MCF 10A (cell line): ENCODE measurements at regions not wholly inside any gene's neighbourhood (a gene's known extent, or its start where the extent isn't known, plus 50 kb on each side); places are given as distances from the start of the nearest gene placed in this dataset.

ENCODE experiments used
- BruUV-seq: library from RNA; stranded (reverse); fragments of 400-500 nt; replicated peaks from 2 replicates; lab custom pipeline; 2021; lab: Mats Ljungman, UMichigan
- CTCF ChIA-PET: fragments of 300-600 bp; sonication (Branson Sonifier 250); formaldehyde crosslinking; extraction: SDS; loops from one replicate; lab custom pipeline; 2021; ENCODE audit warnings: antibody characterized with exemption, inconsistent platforms; lab: Yijun Ruan, JAX
- POLR2A ChIA-PET: fragments of 300-600, 350-650 bp; sonication (Branson Sonifier 250); formaldehyde crosslinking; extraction: SDS; loops from one replicate; lab custom pipeline; 2020; ENCODE audit warnings: antibody characterized with exemption, inconsistent platforms; lab: Yijun Ruan, JAX
- DNase-seq: peaks from one replicate; pipeline ENCODE4 v3.0.0-alpha.2; 2018; ENCODE audit not compliant: unreplicated experiment
- H3K27ac Mint-ChIP-seq: one replicate; pipeline ENCODE4 v1.8.0; 2022; ENCODE audit warnings: mild to moderate bottlenecking, low read depth, mixed read lengths; ENCODE audit not compliant: unreplicated experiment
- H3K27me3 Mint-ChIP-seq: one replicate; pipeline ENCODE4 v1.8.0; 2022; ENCODE audit warnings: mixed read lengths; ENCODE audit not compliant: insufficient read depth, unreplicated experiment
- H3K36me3 Mint-ChIP-seq: one replicate; pipeline ENCODE4 v1.8.0; 2022; ENCODE audit warnings: mild to moderate bottlenecking, moderate library complexity, mixed read lengths; ENCODE audit not compliant: insufficient read depth, unreplicated experiment
- H3K4me1 Mint-ChIP-seq: one replicate; pipeline ENCODE4 v1.8.0; 2022; ENCODE audit warnings: mixed read lengths; ENCODE audit not compliant: insufficient read depth, unreplicated experiment
- H3K4me3 Mint-ChIP-seq: one replicate; pipeline ENCODE4 v1.8.0; 2022; ENCODE audit warnings: mild to moderate bottlenecking, moderate library complexity, mixed read lengths; ENCODE audit not compliant: unreplicated experiment
- H3K9me3 Mint-ChIP-seq: one replicate; pipeline ENCODE4 v1.8.0; 2022; ENCODE audit warnings: mixed read lengths; ENCODE audit not compliant: unreplicated experiment
- intact Hi-C: fragments of 100-400 bp; cut with micrococcal nuclease; formaldehyde crosslinking; loops from 2 replicates; pipeline ENCODE4 v1.14.1; 2022
- TF ChIP-seq, protein P1 (sequence below): fragments of 200-600 bp; IDR thresholded peaks from one replicate; pipeline ENCODE4 v1.8.0; 2022; ENCODE audit warnings: antibody characterized with exemption, mild to moderate bottlenecking; ENCODE audit not compliant: unreplicated experiment

DNA sequence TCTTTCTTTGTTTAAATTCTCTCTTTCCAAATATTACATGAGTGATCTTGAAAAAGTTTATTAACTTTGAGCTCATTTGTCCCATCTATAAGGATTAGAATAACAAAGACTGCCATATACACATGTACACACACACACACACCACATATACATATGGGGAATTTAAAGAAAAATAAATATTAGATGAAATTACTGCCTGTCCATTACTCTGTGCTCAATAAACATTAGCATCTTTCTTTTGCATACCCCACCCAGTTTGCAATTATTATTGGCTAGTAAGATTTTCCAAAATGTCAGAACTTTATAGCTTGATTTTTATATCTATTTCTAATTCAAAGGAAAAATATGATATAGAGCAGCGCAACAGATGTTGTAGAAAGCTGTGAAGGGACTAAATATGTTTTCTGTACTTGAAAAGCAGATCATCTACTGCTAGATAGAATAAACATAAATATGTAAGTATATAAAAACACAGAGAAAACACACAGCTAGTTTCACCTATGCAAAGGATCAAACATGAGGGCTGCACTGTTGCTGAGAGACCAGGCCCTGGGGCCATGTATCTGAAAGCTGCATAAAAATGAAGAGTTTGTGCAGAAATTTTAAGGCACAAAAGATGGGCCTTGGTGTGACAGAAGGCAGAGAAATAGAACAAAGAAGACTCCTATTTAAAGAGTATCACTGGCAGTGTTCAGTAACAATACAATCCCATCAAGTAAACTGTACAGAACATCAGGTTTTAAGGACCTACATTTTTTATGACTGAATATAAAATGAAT, 114.2 kb upstream of the NECTIN3 start:
- CTCF ChIA-PET: interaction anchor here (0.7 to 1.9 kb wide), 3 partner anchors 10 to 349 kb away, joined by 3 to 5 read pairs (median 5); no protein-coding TSS in a partner anchor
- Mint-ChIP-seq H3K27me3 (no peaks in the 10 kb centered on the region), H3K4me1 (peaks cover 21% of the 10 kb centered on the region), H3K27ac (no peak overlapping the region), H3K36me3 (no peaks in the 10 kb centered on the region), H3K4me3 (no peak overlapping the region), H3K9me3 (peaks cover 8% of the 10 kb centered on the region)
- intact Hi-C loops: no loop called here
- TF ChIP-seq, protein P1, sequence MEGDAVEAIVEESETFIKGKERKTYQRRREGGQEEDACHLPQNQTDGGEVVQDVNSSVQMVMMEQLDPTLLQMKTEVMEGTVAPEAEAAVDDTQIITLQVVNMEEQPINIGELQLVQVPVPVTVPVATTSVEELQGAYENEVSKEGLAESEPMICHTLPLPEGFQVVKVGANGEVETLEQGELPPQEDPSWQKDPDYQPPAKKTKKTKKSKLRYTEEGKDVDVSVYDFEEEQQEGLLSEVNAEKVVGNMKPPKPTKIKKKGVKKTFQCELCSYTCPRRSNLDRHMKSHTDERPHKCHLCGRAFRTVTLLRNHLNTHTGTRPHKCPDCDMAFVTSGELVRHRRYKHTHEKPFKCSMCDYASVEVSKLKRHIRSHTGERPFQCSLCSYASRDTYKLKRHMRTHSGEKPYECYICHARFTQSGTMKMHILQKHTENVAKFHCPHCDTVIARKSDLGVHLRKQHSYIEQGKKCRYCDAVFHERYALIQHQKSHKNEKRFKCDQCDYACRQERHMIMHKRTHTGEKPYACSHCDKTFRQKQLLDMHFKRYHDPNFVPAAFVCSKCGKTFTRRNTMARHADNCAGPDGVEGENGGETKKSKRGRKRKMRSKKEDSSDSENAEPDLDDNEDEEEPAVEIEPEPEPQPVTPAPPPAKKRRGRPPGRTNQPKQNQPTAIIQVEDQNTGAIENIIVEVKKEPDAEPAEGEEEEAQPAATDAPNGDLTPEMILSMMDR: no peak
- no TSS peak for BruUV-seq
- no peak for DNase-seq
- POLR2A ChIA-PET: no interaction called here

DNA sequence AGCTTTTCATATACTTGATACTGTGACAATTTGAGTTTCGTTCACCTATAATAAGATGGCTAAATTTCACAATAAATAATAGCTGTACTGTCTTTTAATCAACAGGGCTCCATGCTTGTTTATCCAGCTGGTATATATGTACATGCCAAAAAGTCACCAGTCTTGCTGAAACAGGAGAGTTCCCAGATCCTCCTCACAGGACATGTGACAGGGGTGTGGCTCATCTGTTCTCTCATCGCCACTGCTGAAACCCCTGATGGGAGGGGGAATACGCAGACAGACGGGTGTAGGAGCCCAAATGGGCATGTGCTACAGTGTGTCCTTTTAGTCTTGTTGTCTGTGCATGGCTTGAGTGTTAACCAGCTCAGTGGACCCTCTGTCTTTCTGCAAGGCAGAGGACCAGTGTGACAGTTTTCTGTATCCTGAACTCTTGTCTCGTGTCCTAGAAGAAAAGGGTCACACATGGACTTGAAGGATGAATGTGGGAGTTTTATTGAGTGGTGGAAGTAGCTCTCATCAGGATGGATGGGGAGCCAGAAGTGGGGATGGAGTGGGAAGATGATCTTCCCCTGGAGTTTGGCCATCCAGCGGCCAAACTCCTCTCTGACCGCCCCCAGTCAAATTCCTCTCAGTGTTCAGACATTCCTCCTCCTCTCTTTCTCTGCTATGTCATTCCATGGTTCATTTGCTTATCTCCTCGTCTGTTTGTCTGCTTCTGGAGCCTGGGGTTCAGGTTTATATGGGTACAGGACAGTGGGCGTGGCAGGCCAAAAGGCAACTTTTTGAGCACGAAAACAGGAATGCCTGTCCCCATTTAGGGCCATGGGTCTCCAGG, 113.1 kb upstream of the NECTIN3 start:
- POLR2A ChIA-PET: interaction anchor here (0.7 kb wide), 1 partner anchor 39 kb away, joined by 3 read pairs; no protein-coding TSS in a partner anchor
- H3K4me3 Mint-ChIP-seq: no peak overlapping the region
- DNase-seq: no peak
- intact Hi-C loops: no loop called here
- H3K36me3 Mint-ChIP-seq: no peaks in the 10 kb centered on the region
- H3K9me3 Mint-ChIP-seq: peaks cover 11% of the 10 kb centered on the region
- BruUV-seq: no TSS peak
- H3K27ac Mint-ChIP-seq: no peak overlapping the region
- CTCF ChIA-PET: interaction anchor here (0.6 kb wide), 1 partner anchor 13 kb away, joined by 3 read pairs; no protein-coding TSS in a partner anchor
- TF ChIP-seq, protein P1: no peak
- H3K4me1 Mint-ChIP-seq: peaks cover 21% of the 10 kb centered on the region
- no peaks in the 10 kb centered on the region for H3K27me3 Mint-ChIP-seq

DNA sequence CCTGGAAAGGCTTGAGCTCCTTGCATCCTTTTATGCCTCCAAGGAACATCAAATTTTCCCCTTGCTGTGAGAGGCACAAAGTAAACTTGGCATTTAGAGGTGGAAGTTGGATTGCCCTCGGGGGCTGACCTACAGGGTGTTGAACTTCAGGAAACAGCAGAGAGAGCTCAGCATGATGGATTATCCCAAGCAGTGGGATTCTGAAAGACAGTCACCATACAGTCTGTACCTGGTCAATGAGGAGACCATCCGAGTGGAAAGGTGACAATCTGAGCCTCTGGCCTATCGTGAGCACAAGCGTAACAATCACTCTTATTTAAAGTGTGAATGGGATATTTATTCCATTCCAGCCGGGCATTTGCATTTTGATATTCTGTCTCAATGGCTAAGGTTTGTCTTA, 105.6 kb upstream of the NECTIN3 start:
- Mint-ChIP-seq H3K4me1 (peaks cover 13% of the 10 kb centered on the region), H3K36me3 (no peaks in the 10 kb centered on the region), H3K4me3 (no peak overlapping the region), H3K27ac (peak overlapping the region; percentile 66), H3K27me3 (no peaks in the 10 kb centered on the region), H3K9me3 (peaks cover 37% of the 10 kb centered on the region)
- TF ChIP-seq, protein P1: no peak
- ChIA-PET CTCF (interaction anchor here (1.8 kb wide), 1 partner anchor 29 kb away, joined by 6 read pairs; no protein-coding TSS in a partner anchor), POLR2A (interaction anchor here (0.6 kb wide), 1 partner anchor 12 kb away, joined by 4 read pairs; no protein-coding TSS in a partner anchor)
- BruUV-seq: no TSS peak
- no peak for DNase-seq
- intact Hi-C loops: no loop called here
